PC-3 (cell line): ENCODE measurements at regions not wholly inside any gene's neighbourhood (a gene's known extent, or its start where the extent isn't known, plus 50 kb on each side); places are given as distances from the start of the nearest gene placed in this dataset.
A peak's percentile ranks its signal among the peaks of the same experiment; 100 is the strongest.

ENCODE experiments used
- ATAC-seq: fragments of 200-7000 bp; cut with Tn5 transposase; 2 replicates; pipeline ENCODE4 v1.9.1; 2020; ENCODE audit warnings: mild to moderate bottlenecking, moderate library complexity
- BruUV-seq: library from RNA; stranded (reverse); fragments of 400-500 nt; replicated peaks from 2 replicates; lab custom pipeline; 2021; lab: Mats Ljungman, UMichigan
- CTCF ChIA-PET: fragments of 300-600 bp; sonication (Branson Sonifier 250); formaldehyde crosslinking; loops from one replicate; lab custom pipeline; 2022; ENCODE audit warnings: antibody characterized with exemption; lab: Charles Lee
- POLR2A ChIA-PET: fragments of 300-600 bp; sonication (Branson Sonifier 250); formaldehyde crosslinking; loops from one replicate; lab custom pipeline; 2022; ENCODE audit warnings: antibody characterized with exemption; ENCODE audit not compliant: unreplicated experiment; lab: Charles Lee
- DNase-seq: peaks from one replicate; pipeline ENCODE4 v3.0.0-alpha.2; 2015
- H2AFZ ChIP-seq: fragments of 300-600 bp; sonication (generic); 2 replicates; pipeline ENCODE4 v1.6.0; 2016; ENCODE audit warnings: antibody characterized with exemption, low read length
- H3F3A ChIP-seq: fragments of 300-600 bp; sonication (generic); one replicate; pipeline ENCODE4 v1.6.0; 2017; ENCODE audit warnings: antibody characterized with exemption, low read length, control low read depth, mild to moderate bottlenecking; ENCODE audit not compliant: unreplicated experiment
- H3K27ac ChIP-seq: fragments of 300-600 bp; sonication (generic); 2 replicates; pipeline ENCODE4 v1.5.1; 2016; ENCODE audit warnings: mild to moderate bottlenecking, low read length
- H3K27me3 ChIP-seq: fragments of 300-600 bp; sonication (generic); 2 replicates; pipeline ENCODE4 v1.6.1; 2016; ENCODE audit warnings: low read length, mixed read lengths
- H3K36me3 ChIP-seq: fragments of 300-600 bp; sonication (generic); 2 replicates; pipeline ENCODE4 v1.6.1; 2016; ENCODE audit warnings: low read depth, mixed run types, low read length, mixed read lengths
- H3K4me1 ChIP-seq: fragments of 300-600 bp; sonication (generic); 2 replicates; pipeline ENCODE4 v1.5.1; 2016; ENCODE audit warnings: low read length; ENCODE audit not compliant: insufficient read depth
- H3K4me2 ChIP-seq: fragments of 300-600 bp; sonication (generic); 2 replicates; pipeline ENCODE4 v1.6.0; 2016; ENCODE audit warnings: low read length
- H3K4me3 ChIP-seq: fragments of 300-600 bp; sonication (generic); 2 replicates; pipeline ENCODE4 v1.5.1; 2016; ENCODE audit warnings: mild to moderate bottlenecking, low read length, mixed read lengths
- H3K79me2 ChIP-seq: fragments of 300-600 bp; sonication (generic); 2 replicates; pipeline ENCODE4 v1.6.1; 2017; ENCODE audit warnings: low read length, mixed read lengths
- H3K9ac ChIP-seq: fragments of 300-600 bp; sonication (generic); 2 replicates; pipeline ENCODE4 v1.6.0; 2016; ENCODE audit warnings: mild to moderate bottlenecking, low read length
- H3K9me2 ChIP-seq: fragments of 300-600 bp; sonication (generic); replicated peaks from 2 replicates; pipeline ENCODE4 v1.6.1; 2016; ENCODE audit warnings: mixed run types, low read length, mixed read lengths
- H3K9me3 ChIP-seq: fragments of 300-600 bp; sonication (generic); 2 replicates; pipeline ENCODE4 v1.6.1; 2016; ENCODE audit warnings: low read length, mixed read lengths
- H4K20me1 ChIP-seq: fragments of 300-600 bp; sonication (generic); 2 replicates; pipeline ENCODE4 v1.6.1; 2016; ENCODE audit warnings: low read length, mixed read lengths
- CTCF ChIP-seq: fragments of 300-600 bp; sonication (generic); conservative IDR thresholded peaks from 2 replicates; pipeline ENCODE4 v1.5.1; 2017; ENCODE audit warnings: antibody characterized with exemption, low read depth, mild to moderate bottlenecking, low read length
- EZH2 ChIP-seq: fragments of 300-600 bp; sonication (generic); IDR thresholded peaks from one replicate; pipeline ENCODE4 v1.6.1; 2017; ENCODE audit warnings: antibody characterized with exemption, mild to moderate bottlenecking, low read length; ENCODE audit not compliant: unreplicated experiment
- EZH2phosphoT487 ChIP-seq: fragments of 300-600 bp; sonication (generic); IDR thresholded peaks from 2 replicates; pipeline ENCODE4 v1.6.1; 2018; ENCODE audit warnings: mild to moderate bottlenecking, antibody characterized with exemption, low read length, borderline replicate concordance
- intact Hi-C: fragments of 100-400 bp; cut with micrococcal nuclease; formaldehyde crosslinking; loops from 2 replicates; pipeline ENCODE4 v1.9.0; 2023

GRCh38 chr17:65374966-65375365, 186.5 kb downstream of the AXIN2 start:
- Histone ChIP-seq H3K27ac (no peak overlapping the region), H3K4me1 (peaks cover 16% of the 10 kb centered on the region), H3K36me3 (no peaks in the 10 kb centered on the region), H3K9ac (no peak overlapping the region), H2AFZ (no peak overlapping the region), H3F3A (no peaks in the 10 kb centered on the region), H3K9me2 (no peaks in the 10 kb centered on the region), H3K9me3 (no peaks in the 10 kb centered on the region), H3K27me3 (no peaks in the 10 kb centered on the region), H4K20me1 (no peaks in the 10 kb centered on the region), H3K4me2 (no peak overlapping the region), H3K4me3 (no peak overlapping the region), H3K79me2 (no peaks in the 10 kb centered on the region)
- no peak for DNase-seq
- ATAC-seq, result no peak
- no TSS peak for BruUV-seq
- TF ChIP-seq CTCF (no peak), EZH2 (no peak), EZH2phosphoT487 (no peak)
- intact Hi-C loops, result no loop called here
- ChIA-PET POLR2A (no interaction called here), CTCF (no interaction called here)

GRCh38 chr17:65371702-65372101, 189.7 kb downstream of the AXIN2 start:
- Histone ChIP-seq H3K36me3 (no peaks in the 10 kb centered on the region), H3K9me2 (no peaks in the 10 kb centered on the region), H3K4me2 (no peak overlapping the region), H3K9ac (peak overlapping the region; percentile 70; the same call in 1 of the 2 replicates), H3K27ac (peak overlapping the region; percentile 68), H3K4me1 (peaks cover 16% of the 10 kb centered on the region), H3K27me3 (no peaks in the 10 kb centered on the region), H3K9me3 (no peaks in the 10 kb centered on the region), H4K20me1 (no peaks in the 10 kb centered on the region), H3K79me2 (no peaks in the 10 kb centered on the region), H3F3A (no peaks in the 10 kb centered on the region), H3K4me3 (no peak overlapping the region), H2AFZ (no peak overlapping the region)
- intact Hi-C loops, result no loop called here
- ATAC-seq, result no peak
- POLR2A ChIA-PET, result no interaction called here
- CTCF ChIA-PET, result no interaction called here
- no peak for DNase-seq
- TF ChIP-seq EZH2 (no peak), CTCF (no peak), EZH2phosphoT487 (no peak)
- no TSS peak for BruUV-seq

GRCh38 chr17:65370669-65371131, 190.7 kb downstream of the AXIN2 start:
- peaks cover 16% of the 10 kb centered on the region for H3K4me1 ChIP-seq
- no peak for TF ChIP-seq EZH2
- no peak for TF ChIP-seq EZH2phosphoT487
- no peak for TF ChIP-seq CTCF
- no peaks in the 10 kb centered on the region for H3K9me2 ChIP-seq
- H3K9me3 ChIP-seq, result no peaks in the 10 kb centered on the region
- peak overlapping the region; percentile 70 for H3K9ac ChIP-seq
- no peaks in the 10 kb centered on the region for H3K36me3 ChIP-seq
- no peaks in the 10 kb centered on the region for H3K27me3 ChIP-seq
- peak overlapping the region; percentile 68 for H3K27ac ChIP-seq
- DNase-seq (peak; percentile 83), ATAC-seq (peak; percentile 85)
- POLR2A ChIA-PET, result interaction anchor here (0.6 kb wide), 1 partner anchor 40 kb away, joined by 3 read pairs; no protein-coding TSS in a partner anchor
- H3K4me2 ChIP-seq, result peak overlapping the region; percentile 14
- H3K79me2 ChIP-seq, result no peaks in the 10 kb centered on the region
- BruUV-seq, result no TSS peak
- no peaks in the 10 kb centered on the region for H3F3A ChIP-seq
- no peak overlapping the region for H3K4me3 ChIP-seq
- H2AFZ ChIP-seq, result no peak overlapping the region
- CTCF ChIA-PET, result no interaction called here
- intact Hi-C loops, result no loop called here
- no peaks in the 10 kb centered on the region for H4K20me1 ChIP-seq
